HK-2 (cell line): ENCODE measurements at regions not wholly inside any gene's neighbourhood (a gene's known extent, or its start where the extent isn't known, plus 50 kb on each side); places are given as distances from the start of the nearest gene placed in this dataset.

Experiments used
- DNase-seq: peaks from one replicate; pipeline ENCODE4 v3.0.0-alpha.2; 2018; ENCODE audit not compliant: unreplicated experiment

- no peak for DNase-seq
Observed at GRCh38 chr2:237171396-237171795, 85.7 kb downstream of the COPS8 start.

DNA sequence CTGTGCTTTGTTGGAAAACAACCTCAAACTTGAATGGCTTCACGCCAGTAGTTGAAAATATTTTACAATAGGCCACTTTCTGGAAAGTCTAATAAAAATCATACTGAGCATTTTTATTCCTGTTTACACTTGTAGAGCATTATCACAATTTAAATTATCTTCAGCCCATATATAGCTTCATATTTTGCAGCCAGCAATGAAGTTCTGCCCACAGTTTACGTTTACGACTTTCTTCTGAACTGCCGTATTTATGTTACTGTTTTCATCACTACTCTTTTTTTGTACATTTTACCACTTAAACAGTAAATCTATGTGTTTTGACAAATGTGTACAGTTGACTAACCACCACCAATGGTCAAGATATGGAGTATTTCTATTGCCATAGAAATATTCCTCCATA is 86.2 kb downstream of the COPS8 start:
- no peak for DNase-seq

- DNase-seq = no peak
Observed at GRCh38 chr2:237177052-237177451, 91.4 kb downstream of the COPS8 start.

DNA sequence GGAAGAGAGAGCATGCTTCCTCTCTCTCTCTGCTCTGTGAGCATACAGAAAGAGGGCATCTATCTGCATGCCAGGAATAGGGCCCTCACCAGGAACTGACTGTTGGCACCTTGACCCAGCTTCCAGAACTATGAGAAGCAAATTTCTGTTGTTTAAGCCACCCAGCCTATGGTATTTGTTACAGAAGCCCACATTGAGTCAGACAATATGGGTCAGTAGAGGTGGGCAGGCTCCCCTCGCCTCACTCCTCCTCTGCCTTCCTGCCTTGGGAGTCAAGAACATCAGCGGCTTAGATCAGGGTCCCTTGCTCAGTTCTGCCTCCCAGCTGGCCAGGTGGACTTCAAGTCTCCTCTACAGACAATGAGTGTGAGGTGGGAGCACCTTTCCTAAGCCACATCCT is 92.3 kb downstream of the COPS8 start:
- no peak for DNase-seq

DNA sequence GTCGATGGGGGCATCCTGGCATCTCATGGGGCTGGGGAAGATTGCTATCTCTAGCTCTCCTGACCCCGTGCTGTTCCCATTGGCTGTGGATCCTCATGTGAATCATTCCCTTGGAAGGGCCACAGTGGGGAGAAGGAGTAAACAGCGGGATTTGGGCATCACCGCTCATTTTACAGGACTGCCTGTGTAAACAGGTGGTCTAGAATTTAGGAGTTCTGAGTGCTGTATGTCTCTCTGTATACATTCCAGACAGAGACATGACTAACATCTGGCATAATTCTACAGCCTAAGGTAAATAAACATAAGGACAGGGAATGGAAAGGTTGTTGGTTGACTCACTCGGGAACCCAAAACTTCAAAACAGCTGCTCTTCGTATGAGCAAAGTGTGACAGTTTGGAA is 92.7 kb downstream of the COPS8 start:
- DNase-seq = no peak

- no peak for DNase-seq
Observed at GRCh38 chr2:237179161-237179560, 93.5 kb downstream of the COPS8 start.

DNA sequence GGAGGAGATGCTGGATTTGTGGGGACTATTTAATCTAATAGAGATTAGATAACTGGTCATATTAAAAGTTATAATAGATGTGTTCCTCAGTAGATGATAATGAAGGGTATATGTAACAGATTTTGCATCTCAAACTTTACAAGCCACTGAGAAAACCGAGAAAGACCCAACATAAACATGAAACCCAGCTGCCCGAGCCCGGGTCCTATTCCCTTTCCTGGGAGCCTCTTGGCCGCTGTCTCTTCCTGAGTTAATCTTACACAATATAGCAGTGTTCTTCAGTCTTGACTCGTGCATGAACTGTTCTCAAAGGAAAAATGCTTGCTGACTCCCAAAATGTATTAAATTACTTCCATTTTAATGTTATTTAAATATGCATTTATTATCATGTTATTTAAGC is 94.5 kb downstream of the COPS8 start:
- no peak for DNase-seq

- DNase-seq = no peak
Observed at GRCh38 chr2:237180987-237181386, 95.3 kb downstream of the COPS8 start.

DNA sequence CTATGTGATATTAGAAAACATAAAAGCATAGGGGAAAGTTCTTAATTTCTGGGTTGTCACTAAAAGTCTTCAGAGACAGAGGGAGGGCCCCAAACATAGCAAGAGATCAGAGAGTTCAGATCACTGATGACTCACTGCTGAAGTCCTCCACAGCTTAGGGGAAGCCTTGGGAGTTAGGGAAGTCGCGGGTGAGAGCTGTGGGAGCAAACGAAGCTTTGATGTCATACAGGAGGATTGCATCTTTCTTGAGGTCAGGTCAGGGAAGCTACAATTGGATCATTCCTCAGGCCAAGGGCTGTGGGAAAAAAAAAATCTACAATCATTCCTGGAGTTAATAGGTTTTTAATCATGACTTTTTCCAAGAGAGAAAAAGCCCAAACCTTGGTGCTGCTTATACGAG is 96.2 kb downstream of the COPS8 start:
- no peak for DNase-seq

DNA sequence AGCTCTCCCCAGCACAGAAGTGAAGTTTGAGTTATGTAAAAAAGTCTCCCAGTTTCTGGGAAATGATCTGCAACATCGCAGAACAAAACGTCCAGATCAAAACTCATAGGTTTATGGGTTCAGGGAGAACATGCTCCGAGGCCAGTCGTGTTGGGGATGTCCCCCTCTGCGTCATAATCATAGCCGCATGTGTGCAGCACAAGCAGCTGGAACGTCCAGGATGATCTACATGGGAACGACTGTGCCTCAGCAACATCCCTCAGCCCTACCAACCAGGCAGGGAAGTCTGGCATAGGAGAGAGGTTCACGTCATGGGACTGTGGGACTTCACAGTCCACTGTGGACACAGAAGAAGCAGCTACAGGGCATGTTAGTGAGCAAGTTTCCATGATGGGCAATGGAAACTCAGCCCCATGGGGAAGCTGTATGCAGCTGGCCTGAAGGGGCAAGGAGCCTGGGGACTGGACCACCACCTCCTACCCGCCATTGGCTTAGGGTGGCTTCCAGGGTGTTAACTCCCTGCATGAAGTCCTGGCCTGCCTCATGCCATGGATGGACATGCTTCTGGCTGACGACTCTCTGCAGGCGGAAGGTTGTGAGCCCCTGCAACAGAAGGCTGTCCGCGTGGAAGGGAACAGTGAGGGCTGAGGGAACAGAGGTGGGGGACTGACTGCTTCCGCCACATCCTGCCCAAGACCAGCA is 96.9 kb downstream of the COPS8 start:
- DNase-seq = no peak

DNA sequence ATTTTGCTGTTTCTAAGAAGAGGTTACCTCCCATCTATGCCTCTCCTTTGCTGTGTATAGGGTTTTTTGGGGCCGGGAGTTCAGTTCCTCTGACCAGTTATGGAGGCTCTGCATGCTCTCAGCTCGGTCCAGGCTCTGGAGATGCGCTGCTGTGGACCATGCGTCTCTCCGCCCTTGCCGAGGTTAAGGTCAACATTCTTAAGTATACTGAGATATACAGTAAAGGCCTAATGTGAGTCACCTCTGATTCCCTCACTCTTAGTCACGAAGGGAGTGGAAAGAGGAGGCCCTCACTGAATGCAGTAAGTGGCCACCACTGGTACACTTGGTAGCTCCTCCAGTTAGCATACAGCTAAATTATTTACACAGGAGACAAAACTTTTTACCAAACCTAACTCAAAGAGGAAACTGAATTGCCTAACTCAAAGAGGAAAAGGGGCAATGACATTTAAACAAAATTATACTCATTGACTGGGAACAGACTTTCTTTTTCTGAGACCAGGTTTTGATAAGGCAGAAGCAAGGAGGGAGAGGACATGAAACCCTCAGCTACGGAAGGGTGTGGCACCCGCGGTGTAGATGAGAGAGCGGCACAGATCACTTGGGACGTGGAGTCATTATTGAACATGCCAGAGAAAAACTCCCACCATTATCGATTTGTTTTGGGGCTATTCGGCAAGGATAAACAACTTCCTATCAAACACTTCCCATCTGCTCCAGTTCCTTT is 98.7 kb downstream of the COPS8 start:
- DNase-seq = no peak

- DNase-seq = no peak
Observed at GRCh38 chr2:237184919-237185552, 99.3 kb downstream of the COPS8 start.

- no peak for DNase-seq
Observed at GRCh38 chr2:237185553-237185925, 99.8 kb downstream of the COPS8 start.

DNA sequence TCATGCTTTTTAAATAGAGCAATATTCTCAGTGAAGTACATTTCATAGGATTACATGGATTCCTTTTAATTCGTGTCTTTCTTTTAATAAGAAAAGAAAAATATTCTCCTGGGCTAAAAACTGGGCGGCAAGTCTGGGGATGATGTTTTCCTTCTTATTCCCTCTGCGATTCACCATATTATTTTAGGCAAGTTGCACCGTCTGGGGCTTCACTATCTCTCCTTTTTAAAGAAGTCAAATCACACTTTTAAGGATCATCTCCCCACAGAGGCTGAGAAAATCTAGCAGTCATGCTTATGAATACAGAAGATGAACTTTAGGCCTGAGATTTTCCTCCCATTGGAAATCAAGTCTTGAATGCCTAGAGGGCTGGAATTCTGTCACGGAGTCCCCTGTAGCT is 104.1 kb downstream of the COPS8 start:
- DNase-seq = no peak

DNA sequence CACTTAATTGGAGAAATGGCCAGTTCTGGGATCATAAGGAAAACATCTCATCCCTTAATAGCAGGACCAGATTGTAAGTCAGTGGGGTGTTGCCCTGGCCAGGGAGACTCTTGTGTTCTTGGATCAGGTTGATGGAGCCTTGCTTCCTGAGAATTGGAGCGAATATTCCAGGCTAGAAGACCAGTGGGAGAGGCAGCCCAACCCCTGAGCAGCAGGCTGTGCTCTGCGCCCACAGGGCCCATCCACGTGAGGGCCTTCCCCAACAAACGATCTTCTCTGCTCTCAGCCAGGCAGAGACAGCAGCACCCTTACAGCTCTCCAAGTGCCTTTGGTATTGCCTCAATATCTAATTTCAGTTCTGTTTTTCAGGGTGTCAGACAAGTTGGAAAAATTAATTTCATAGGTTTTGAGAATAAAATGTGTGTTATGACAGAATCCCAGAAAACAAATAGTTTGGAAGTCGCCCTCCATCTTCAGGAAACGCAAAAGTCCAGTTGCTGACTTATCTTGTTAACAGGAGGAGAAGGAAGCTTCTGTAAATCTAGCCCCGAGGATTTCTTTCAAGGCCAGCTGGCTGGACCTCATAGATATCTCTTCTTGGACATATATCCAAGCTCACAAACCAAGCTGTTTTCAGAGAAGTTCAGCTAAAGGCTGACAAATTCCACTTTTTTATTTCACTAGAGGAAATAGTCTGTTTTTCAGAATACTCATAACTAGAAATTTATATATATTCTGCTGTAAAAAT is 105.5 kb downstream of the COPS8 start:
- DNase-seq = no peak

DNA sequence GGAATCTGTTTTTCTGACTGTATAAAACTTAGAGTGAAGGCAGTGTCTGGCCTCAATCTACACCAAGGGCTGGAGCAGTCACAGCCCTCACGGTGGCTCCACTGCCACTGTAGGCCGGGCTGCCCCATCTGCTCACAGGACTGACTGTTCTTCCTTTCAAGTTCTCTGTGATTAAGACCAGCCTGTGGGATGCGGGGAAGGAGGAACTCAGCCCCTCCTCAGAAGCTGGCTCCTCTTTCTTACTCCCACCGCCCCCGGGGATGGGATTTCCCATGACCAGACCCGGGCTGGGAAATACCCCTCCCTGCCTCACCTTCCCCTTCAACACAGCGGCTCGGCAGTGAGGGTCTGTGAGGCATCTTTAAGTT is 106.0 kb downstream of the COPS8 start:
- DNase-seq = no peak

GRCh38 chr2:237192881-237193280 is 107.2 kb downstream of the COPS8 start:
- DNase-seq = no peak

DNA sequence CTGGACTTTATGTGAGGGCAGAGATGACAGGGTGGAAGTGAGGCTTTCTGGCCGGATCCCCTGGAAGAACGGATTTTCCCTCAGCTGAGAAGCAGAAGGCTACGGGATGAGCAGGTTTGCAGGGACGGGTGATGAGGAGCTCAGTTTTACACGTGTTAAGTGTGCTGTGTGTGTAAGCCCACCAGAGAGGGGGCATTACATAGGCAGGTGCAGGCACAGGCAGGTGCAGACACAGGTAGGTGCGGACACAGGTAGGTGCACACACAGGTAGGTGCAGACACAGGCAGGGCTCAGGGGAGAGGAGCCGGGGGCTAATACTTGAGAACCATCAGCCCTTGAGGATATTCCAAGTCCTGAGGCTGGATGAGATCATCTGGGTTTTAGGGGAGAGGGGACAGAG is 107.7 kb downstream of the COPS8 start:
- no peak for DNase-seq

- DNase-seq = no peak
Observed at GRCh38 chr2:237194081-237194480, 108.4 kb downstream of the COPS8 start.

DNA sequence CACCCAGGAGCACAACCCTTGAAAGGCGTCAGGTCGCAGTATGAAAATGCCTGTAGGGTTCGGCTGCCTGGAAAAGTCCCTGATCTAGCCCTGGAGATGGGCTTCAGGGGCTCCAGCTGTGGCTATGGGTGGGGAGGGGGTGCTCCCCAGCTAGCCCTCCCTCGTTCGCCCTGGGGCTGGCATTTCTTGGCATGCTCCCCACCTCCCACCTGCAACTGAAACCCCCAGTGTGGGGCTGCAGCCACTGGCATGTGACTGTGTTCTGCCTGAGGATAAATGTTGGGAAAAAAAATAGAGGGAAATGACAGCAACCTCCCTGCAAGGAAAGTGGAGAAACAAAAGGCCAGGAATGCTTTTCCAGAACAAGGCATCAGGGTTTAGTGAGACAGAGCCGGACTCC is 109.2 kb downstream of the COPS8 start:
- DNase-seq = no peak

DNA sequence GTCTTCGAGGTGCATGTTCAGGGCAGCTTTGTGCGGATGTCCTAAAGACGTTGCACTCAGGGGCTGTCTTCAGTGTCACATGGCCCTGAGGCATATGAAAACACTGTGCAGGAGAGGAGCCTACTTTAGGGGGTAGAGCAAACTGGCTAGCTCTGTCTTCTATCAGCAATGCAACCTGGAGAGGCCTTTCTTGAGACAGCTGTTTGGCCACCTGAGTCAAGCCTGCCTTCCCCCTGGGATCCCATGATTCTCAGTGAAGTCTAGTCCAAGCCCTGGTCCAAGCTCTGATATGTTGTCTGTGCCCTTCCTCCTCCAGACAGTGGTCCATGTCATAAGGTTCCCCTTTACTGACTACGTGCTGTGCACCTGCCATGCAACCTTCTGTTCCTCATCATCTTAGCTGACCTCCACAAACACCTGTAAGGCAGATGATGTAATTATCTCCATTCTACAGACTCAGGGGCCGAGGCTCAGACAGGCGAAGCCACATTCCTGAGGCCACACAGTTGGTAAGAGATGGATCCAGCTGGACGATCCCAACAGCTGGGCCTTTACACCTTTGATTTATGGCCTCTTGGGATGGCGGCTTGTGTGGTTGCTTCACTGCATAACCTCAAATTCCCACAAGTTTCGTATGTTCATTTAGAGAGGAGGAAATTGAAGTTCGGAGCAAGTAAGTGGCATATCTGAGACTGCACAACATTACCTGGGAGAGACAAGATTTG is 109.9 kb downstream of the COPS8 start:
- no peak for DNase-seq

DNA sequence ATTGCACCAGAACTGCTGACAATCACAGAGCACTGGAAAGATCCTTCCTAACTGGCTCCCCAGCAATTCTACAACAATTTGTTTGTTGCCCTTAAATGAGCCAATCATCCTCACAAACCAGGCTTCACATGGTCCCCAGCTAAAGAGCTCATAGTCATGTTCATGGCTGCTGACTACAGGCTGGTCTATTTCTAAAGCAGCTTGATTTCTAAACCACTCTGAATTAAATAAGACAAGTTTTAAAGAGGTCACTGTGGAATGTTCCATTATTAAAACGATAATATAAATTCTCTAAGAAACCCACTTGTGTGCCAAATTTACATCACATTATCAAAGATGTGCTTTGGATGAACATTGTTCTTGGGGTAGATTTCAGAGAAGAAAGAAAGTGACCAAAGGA is 110.7 kb downstream of the COPS8 start:
- DNase-seq = no peak
